HT1080 (cell line): ENCODE measurements at regions not wholly inside any gene's neighbourhood (a gene's known extent, or its start where the extent isn't known, plus 50 kb on each side); places are given as distances from the start of the nearest gene placed in this dataset.

Source experiments
- DNase-seq: peaks from one replicate; pipeline ENCODE4 v3.0.0-alpha.2; 2015; ENCODE audit warnings: low read depth

- peak; percentile 99 for DNase-seq
These were observed 648.7 kb upstream of the CCDC54 start for GRCh38 chr3:106728315-106729098.

- peak; percentile 13 for DNase-seq
These were observed 647.8 kb upstream of the CCDC54 start for GRCh38 chr3:106729481-106729880.

GRCh38 chr3:106731230-106731629 lies 646.0 kb upstream of the CCDC54 start:
- no peak for DNase-seq

- DNase-seq, result no peak
These were observed 642.5 kb upstream of the CCDC54 start for GRCh38 chr3:106734712-106735111.

- DNase-seq, result no peak
These were observed 640.0 kb upstream of the CCDC54 start for GRCh38 chr3:106737265-106737664.

GRCh38 chr3:106740116-106740515 lies 637.1 kb upstream of the CCDC54 start:
- no peak for DNase-seq

- DNase-seq, result no peak
These were observed 631.7 kb upstream of the CCDC54 start for GRCh38 chr3:106745344-106746168.

GRCh38 chr3:106746286-106746685 lies 631.0 kb upstream of the CCDC54 start:
- DNase-seq, result no peak

- no peak for DNase-seq
These were observed 628.6 kb upstream of the CCDC54 start for GRCh38 chr3:106748472-106749262.

GRCh38 chr3:106750092-106750491 lies 627.1 kb upstream of the CCDC54 start:
- DNase-seq, result no peak

- DNase-seq, result no peak
These were observed 621.9 kb upstream of the CCDC54 start for GRCh38 chr3:106755336-106755735.

- DNase-seq, result no peak
These were observed 620.3 kb upstream of the CCDC54 start for GRCh38 chr3:106756901-106757300.

- no peak for DNase-seq
These were observed 618.8 kb upstream of the CCDC54 start for GRCh38 chr3:106758459-106758858.

GRCh38 chr3:106759731-106760130 lies 617.5 kb upstream of the CCDC54 start:
- DNase-seq, result no peak

- DNase-seq, result peak; percentile 100
These were observed 611.9 kb upstream of the CCDC54 start for GRCh38 chr3:106765342-106765741.

- no peak for DNase-seq
These were observed 608.2 kb upstream of the CCDC54 start for GRCh38 chr3:106768941-106769480.

GRCh38 chr3:106773795-106774194 lies 603.4 kb upstream of the CCDC54 start:
- DNase-seq, result no peak

- DNase-seq, result no peak
These were observed 594.0 kb upstream of the CCDC54 start for GRCh38 chr3:106783231-106783630.

GRCh38 chr3:106789276-106789675 lies 588.0 kb upstream of the CCDC54 start:
- DNase-seq, result no peak

GRCh38 chr3:106792716-106793115 lies 584.5 kb upstream of the CCDC54 start:
- no peak for DNase-seq

GRCh38 chr3:106794442-106794841 lies 582.8 kb upstream of the CCDC54 start:
- peak; percentile 30 for DNase-seq

GRCh38 chr3:106795553-106795952 lies 581.7 kb upstream of the CCDC54 start:
- no peak for DNase-seq
